ENCODE measurements at regions not wholly inside any gene's neighbourhood (a gene's known extent, or its start where the extent isn't known, plus 50 kb on each side); places are given as distances from the start of the nearest gene placed in this dataset.

DNA sequence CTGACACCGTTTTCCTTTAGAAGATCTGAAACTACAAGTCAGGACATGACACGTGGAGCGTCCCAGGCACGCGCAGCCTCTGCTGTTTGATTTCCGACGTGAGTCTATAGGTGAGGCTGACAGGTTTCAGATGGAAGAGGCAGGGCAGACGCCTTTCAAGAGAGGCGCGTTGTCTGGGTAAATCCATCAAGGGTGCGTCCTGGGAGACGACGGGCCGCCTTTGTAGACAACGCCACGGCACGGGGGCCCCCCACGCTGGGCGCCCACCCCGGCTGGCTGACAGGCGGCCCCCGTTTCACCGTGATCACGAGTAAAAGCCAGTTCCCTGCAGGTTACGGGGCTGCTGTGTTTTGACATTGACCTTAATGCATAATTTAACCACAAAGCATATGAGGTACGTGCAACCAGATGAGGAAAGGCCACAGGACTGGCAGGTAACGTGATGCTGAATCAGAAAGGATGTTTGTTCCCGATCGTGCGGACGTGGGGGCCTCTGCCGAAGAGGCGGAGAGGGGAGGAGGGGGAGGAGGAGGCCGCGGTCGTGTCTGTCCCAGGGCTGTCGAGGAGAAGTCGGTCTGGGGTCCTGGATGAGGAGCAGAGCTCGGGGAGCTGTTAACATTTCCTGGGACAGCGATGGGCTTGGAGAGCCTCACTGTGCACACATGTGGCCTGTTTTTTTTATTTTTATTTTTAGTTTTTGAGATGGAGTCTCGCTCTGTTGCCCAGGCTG, 51.1 kb upstream of the PPP2R3B start:
- no peak overlapping the region for H3K27ac ChIP-seq (ENCODE audit: insufficient read depth, low read length)
- peak overlapping the region; percentile 8 for H3K4me2 ChIP-seq (ENCODE audit: extremely low read depth, insufficient read depth, low read length)
- H3K9ac ChIP-seq (ENCODE audit: insufficient read depth, low read length) = no peak overlapping the region
- no peaks in the 10 kb centered on the region for H3K27me3 ChIP-seq (ENCODE audit: control insufficient read depth, insufficient read depth, low read length)
- H4K20me1 ChIP-seq (ENCODE audit: control insufficient read depth, extremely low read depth, insufficient read depth, low read length) = no peaks in the 10 kb centered on the region
- no peaks in the 10 kb centered on the region for H3K79me2 ChIP-seq (ENCODE audit: control insufficient read depth, insufficient read depth, low read length)
- no peak for TF ChIP-seq CTCF (conservative IDR thresholded peaks at IDR 0.05 in 1 of 2, IDR thresholded peaks at IDR 0.05 in 1 of 2; ENCODE audit: low read depth in 1 of 2, low read length in 2 of 2)
- no peak for TF ChIP-seq EZH2 (IDR thresholded peaks at IDR 0.05; ENCODE audit: low read length, missing control alignments)
- no peaks in the 10 kb centered on the region for H3K9me3 ChIP-seq (ENCODE audit: control insufficient read depth, insufficient read depth, low read depth, low read length)
- no peaks in the 10 kb centered on the region for H3K36me3 ChIP-seq (ENCODE audit: control insufficient read depth, insufficient read depth, low read length)
- no peaks in the 10 kb centered on the region for H3K4me1 ChIP-seq (ENCODE audit: control insufficient read depth, extremely low read depth, insufficient read depth, low read length)
- DNase-seq (ENCODE audit: low read depth in 2 of 2) = no peak
- H2AFZ ChIP-seq (ENCODE audit: low read length) = no peak overlapping the region
- no peak overlapping the region for H3K4me3 ChIP-seq (replicated peaks in 1 of 4; ENCODE audit: control extremely low read depth in 1 of 4, insufficient read depth in 1 of 4, low read depth in 3 of 4, low read length in 4 of 4)

GRCh38 chrX:439241-439640, 52.5 kb upstream of the PPP2R3B start:
- TF ChIP-seq CTCF (conservative IDR thresholded peaks at IDR 0.05 in 1 of 2, IDR thresholded peaks at IDR 0.05 in 1 of 2; ENCODE audit: low read depth in 1 of 2, low read length in 2 of 2) = no peak
- TF ChIP-seq EZH2 (IDR thresholded peaks at IDR 0.05; ENCODE audit: low read length, missing control alignments) = no peak
- H3K36me3 ChIP-seq (ENCODE audit: control insufficient read depth, insufficient read depth, low read length) = no peaks in the 10 kb centered on the region
- no peak overlapping the region for H3K4me2 ChIP-seq (ENCODE audit: extremely low read depth, insufficient read depth, low read length)
- H2AFZ ChIP-seq (ENCODE audit: low read length) = no peak overlapping the region
- no peak for DNase-seq (ENCODE audit: low read depth in 2 of 2)
- no peaks in the 10 kb centered on the region for H3K79me2 ChIP-seq (ENCODE audit: control insufficient read depth, insufficient read depth, low read length)
- no peaks in the 10 kb centered on the region for H3K27me3 ChIP-seq (ENCODE audit: control insufficient read depth, insufficient read depth, low read length)
- no peaks in the 10 kb centered on the region for H4K20me1 ChIP-seq (ENCODE audit: control insufficient read depth, extremely low read depth, insufficient read depth, low read length)
- no peaks in the 10 kb centered on the region for H3K9me3 ChIP-seq (ENCODE audit: control insufficient read depth, insufficient read depth, low read depth, low read length)
- no peak overlapping the region for H3K9ac ChIP-seq (ENCODE audit: insufficient read depth, low read length)
- no peaks in the 10 kb centered on the region for H3K4me1 ChIP-seq (ENCODE audit: control insufficient read depth, extremely low read depth, insufficient read depth, low read length)
- H3K27ac ChIP-seq (ENCODE audit: insufficient read depth, low read length) = no peak overlapping the region
- H3K4me3 ChIP-seq (replicated peaks in 1 of 4; ENCODE audit: control extremely low read depth in 1 of 4, insufficient read depth in 1 of 4, low read depth in 3 of 4, low read length in 4 of 4) = no peak overlapping the region

DNA sequence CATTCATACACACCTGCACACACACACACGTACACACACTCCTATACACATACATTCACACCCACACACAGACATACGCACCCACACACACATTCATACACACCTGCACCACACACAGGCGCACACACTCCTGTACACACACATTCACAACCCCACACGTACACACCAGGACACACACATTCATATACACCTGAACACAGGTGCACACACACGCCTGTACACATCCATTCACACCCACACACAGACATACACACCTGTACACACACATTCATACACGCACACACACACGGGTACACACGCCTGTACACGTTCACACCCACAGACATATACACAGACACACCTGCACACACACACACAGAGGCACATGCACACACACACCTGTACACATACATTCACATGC, 53.0 kb upstream of the PPP2R3B start:
- no peaks in the 10 kb centered on the region for H3K27me3 ChIP-seq (ENCODE audit: control insufficient read depth, insufficient read depth, low read length)
- H3K4me3 ChIP-seq (replicated peaks in 1 of 4; ENCODE audit: control extremely low read depth in 1 of 4, insufficient read depth in 1 of 4, low read depth in 3 of 4, low read length in 4 of 4) = no peak overlapping the region
- DNase-seq (ENCODE audit: low read depth in 2 of 2) = no peak
- H4K20me1 ChIP-seq (ENCODE audit: control insufficient read depth, extremely low read depth, insufficient read depth, low read length) = no peaks in the 10 kb centered on the region
- H3K4me1 ChIP-seq (ENCODE audit: control insufficient read depth, extremely low read depth, insufficient read depth, low read length) = no peaks in the 10 kb centered on the region
- no peak overlapping the region for H3K4me2 ChIP-seq (ENCODE audit: extremely low read depth, insufficient read depth, low read length)
- no peaks in the 10 kb centered on the region for H3K9me3 ChIP-seq (ENCODE audit: control insufficient read depth, insufficient read depth, low read depth, low read length)
- TF ChIP-seq CTCF (conservative IDR thresholded peaks at IDR 0.05 in 1 of 2, IDR thresholded peaks at IDR 0.05 in 1 of 2; ENCODE audit: low read depth in 1 of 2, low read length in 2 of 2) (no peak), EZH2 (IDR thresholded peaks at IDR 0.05; ENCODE audit: low read length, missing control alignments) (no peak)
- H2AFZ ChIP-seq (ENCODE audit: low read length) = no peak overlapping the region
- H3K36me3 ChIP-seq (ENCODE audit: control insufficient read depth, insufficient read depth, low read length) = no peaks in the 10 kb centered on the region
- no peaks in the 10 kb centered on the region for H3K79me2 ChIP-seq (ENCODE audit: control insufficient read depth, insufficient read depth, low read length)
- no peak overlapping the region for H3K27ac ChIP-seq (ENCODE audit: insufficient read depth, low read length)
- no peak overlapping the region for H3K9ac ChIP-seq (ENCODE audit: insufficient read depth, low read length)

All from fibroblast of lung (primary cell).